Mucosa of rectum (tissue), 2 donors: ENCODE measurements at regions not wholly inside any gene's neighbourhood (a gene's known extent, or its start where the extent isn't known, plus 50 kb on each side); places are given as distances from the start of the nearest gene placed in this dataset.
"Not testable (repeated sequence)": the region's sequence is repeated elsewhere in the genome, so short reads cannot be mapped to it uniquely, and the experiment has no call there.

Source experiments
- H3K27ac ChIP-seq, 2 donors: one replicate each; pipeline ENCODE4 v1.7.0; 2013; ENCODE audit warnings: inconsistent platforms in 2 of 2, low read depth in 2 of 2, low read length in 2 of 2
- H3K27me3 ChIP-seq, 2 donors: one replicate each; pipeline ENCODE4 v1.7.0; 2013; ENCODE audit warnings: low read length in 2 of 2; ENCODE audit not compliant: control insufficient read depth in 2 of 2, insufficient read depth in 2 of 2
- H3K36me3 ChIP-seq, 2 donors: one replicate each; pipeline ENCODE4 v1.7.0; 2013; ENCODE audit warnings: low read length in 2 of 2; ENCODE audit not compliant: control insufficient read depth in 2 of 2, insufficient read depth in 2 of 2
- H3K4me1 ChIP-seq, 2 donors: one replicate each; pipeline ENCODE4 v1.7.0; 2013; ENCODE audit warnings: low read length in 2 of 2, mild to moderate bottlenecking in 1 of 2; ENCODE audit not compliant: control insufficient read depth in 2 of 2, insufficient read depth in 2 of 2
- H3K4me3 ChIP-seq, 2 donors: one replicate each; pipeline ENCODE4 v1.7.0; 2013; ENCODE audit warnings: low read length in 2 of 2
- H3K9ac ChIP-seq, 2 donors: one replicate each; pipeline ENCODE4 v1.7.0; 2013; ENCODE audit warnings: low read length in 2 of 2, low read depth in 1 of 2, mild to moderate bottlenecking in 1 of 2
- H3K9me3 ChIP-seq, 2 donors: one replicate each; pipeline ENCODE4 v1.7.0; 2013; ENCODE audit warnings: low read length in 2 of 2; ENCODE audit not compliant: control insufficient read depth in 2 of 2
- donor health status: healthy.
- donor health status: Normal muscosa, but diverticular disease.

- Histone ChIP-seq H3K9me3 (no peaks in the 10 kb centered on the region), H3K27me3 (no peaks in the 10 kb centered on the region), H3K4me3 (no peak overlapping the region), H3K36me3 (no peaks in the 10 kb centered on the region), H3K4me1 (peaks cover 0 to 5% of the 10 kb centered on the region in 2 donors), H3K9ac (no peak overlapping the region), H3K27ac (no peak overlapping the region)
Observed at GRCh38 chr6:149136913-149137286, 180.6 kb upstream of the TAB2 start.

DNA sequence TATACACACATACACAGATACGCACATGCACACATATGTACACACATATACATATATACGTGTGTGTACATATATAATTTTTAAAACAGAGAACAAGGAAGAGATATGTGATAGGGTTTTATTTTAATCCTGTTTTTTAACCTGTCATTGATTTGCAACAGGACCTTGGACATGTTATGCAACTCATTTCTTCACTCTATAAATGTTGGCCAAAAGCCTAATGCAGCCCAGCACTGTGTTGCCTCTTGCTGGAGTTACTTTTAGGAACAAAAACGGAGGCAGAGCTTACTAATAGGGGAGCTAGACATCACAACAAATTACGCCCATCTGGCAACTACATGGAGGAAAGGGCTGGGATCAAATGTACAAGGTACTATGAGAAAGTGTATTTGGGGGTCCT lies 179.9 kb upstream of the TAB2 start:
- Histone ChIP-seq H3K27me3 (no peaks in the 10 kb centered on the region), H3K36me3 (no peaks in the 10 kb centered on the region), H3K4me3 (no peak overlapping the region), H3K4me1 (peaks cover 0 to under 1% of the 10 kb centered on the region in 2 donors), H3K9ac (no peak overlapping the region), H3K9me3 (no peaks in the 10 kb centered on the region), H3K27ac (no peak overlapping the region)

DNA sequence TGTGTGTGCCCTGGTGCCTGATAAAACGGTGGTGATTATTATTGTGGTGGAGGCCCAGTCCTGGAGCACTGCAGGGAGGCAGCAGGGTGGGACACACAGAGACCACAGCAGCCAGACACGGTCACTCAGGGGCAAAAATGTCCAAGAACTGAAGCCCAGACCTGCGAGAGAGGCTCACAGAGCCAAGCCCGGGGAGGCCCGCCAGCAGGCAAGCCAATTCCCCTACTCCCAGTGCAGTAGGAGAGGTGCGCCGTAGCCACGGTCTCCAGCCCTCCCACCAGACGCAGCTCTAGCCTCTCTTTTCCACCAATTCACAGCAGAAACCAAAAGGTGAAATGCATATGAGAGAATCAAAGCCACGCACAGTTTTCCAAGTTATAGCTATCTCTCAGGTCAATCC lies 179.4 kb upstream of the TAB2 start:
- Histone ChIP-seq H3K4me3 (no peak overlapping the region), H3K27me3 (no peaks in the 10 kb centered on the region), H3K36me3 (no peaks in the 10 kb centered on the region), H3K27ac (no peak overlapping the region), H3K9ac (no peak overlapping the region), H3K9me3 (peaks cover 0 to 2% of the 10 kb centered on the region in 2 donors), H3K4me1 (no peaks in the 10 kb centered on the region)

- no peaks in the 10 kb centered on the region for H3K27me3 ChIP-seq
- H3K9me3 ChIP-seq: peaks cover 0 to 2% of the 10 kb centered on the region in 2 donors
- H3K9ac ChIP-seq: no peak overlapping the region
- no peak overlapping the region for H3K27ac ChIP-seq
- no peaks in the 10 kb centered on the region for H3K4me1 ChIP-seq
- no peak overlapping the region for H3K4me3 ChIP-seq
- no peaks in the 10 kb centered on the region for H3K36me3 ChIP-seq
Observed at GRCh38 chr6:149138699-149139294, 178.7 kb upstream of the TAB2 start.

GRCh38 chr6:149139782-149140136 lies 177.8 kb upstream of the TAB2 start:
- peaks cover 0 to 2% of the 10 kb centered on the region in 2 donors for H3K9me3 ChIP-seq
- H3K27ac ChIP-seq: peak overlapping the region in 1 of 2 donors; percentile 34
- no peak overlapping the region for H3K9ac ChIP-seq
- H3K4me1 ChIP-seq: no peaks in the 10 kb centered on the region
- H3K27me3 ChIP-seq: no peaks in the 10 kb centered on the region
- H3K36me3 ChIP-seq: no peaks in the 10 kb centered on the region
- no peak overlapping the region for H3K4me3 ChIP-seq

DNA sequence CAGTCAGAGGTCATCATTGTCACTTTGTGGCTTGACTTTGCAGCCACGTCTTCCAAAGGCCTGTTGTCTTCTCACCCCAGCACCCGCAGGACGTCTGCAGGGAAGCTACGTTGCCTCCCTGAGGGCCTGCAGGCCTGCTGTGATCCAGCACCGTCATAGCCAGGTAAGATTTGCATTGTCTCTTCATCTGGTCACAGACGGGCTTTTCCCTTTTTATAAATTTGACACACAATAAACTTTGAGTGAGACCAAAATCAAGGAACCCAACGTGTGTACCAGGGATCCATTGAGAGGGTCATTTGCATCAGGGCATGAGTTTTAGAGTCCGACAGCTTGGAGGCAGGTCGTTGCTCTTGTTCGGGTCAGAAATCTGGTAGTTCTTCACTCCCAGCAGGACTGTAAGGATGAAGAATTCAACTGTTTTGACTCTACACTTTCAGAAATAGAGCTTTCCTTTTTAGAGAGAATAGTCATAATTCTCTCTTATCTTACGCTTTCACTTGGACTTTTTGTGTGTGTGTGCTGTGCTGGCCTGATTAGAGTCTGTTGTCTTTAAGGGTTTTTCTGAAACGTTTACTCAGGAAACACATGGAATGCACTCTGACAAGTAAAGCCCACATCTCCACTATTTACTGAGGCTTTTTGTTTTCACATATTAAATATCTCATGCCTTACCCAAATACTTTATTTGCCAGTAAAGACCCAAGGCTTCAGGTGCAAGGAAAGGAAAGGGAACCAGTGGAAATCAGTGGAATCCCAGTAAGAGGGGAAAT lies 177.2 kb upstream of the TAB2 start:
- H3K9me3 ChIP-seq: peaks cover 0 to 2% of the 10 kb centered on the region in 2 donors
- no peaks in the 10 kb centered on the region for H3K27me3 ChIP-seq
- no peaks in the 10 kb centered on the region for H3K36me3 ChIP-seq
- peak overlapping the region; percentile 34 to 73 for H3K27ac ChIP-seq
- no peak overlapping the region for H3K9ac ChIP-seq
- H3K4me3 ChIP-seq: no peak overlapping the region
- H3K4me1 ChIP-seq: no peaks in the 10 kb centered on the region

GRCh38 chr6:149140910-149141290 lies 176.6 kb upstream of the TAB2 start:
- Histone ChIP-seq H3K9ac (no peak overlapping the region), H3K4me3 (no peak overlapping the region), H3K36me3 (no peaks in the 10 kb centered on the region), H3K27ac (peak overlapping the region; percentile 34 to 73), H3K27me3 (no peaks in the 10 kb centered on the region), H3K9me3 (peaks cover 0 to 2% of the 10 kb centered on the region in 2 donors), H3K4me1 (no peaks in the 10 kb centered on the region)

DNA sequence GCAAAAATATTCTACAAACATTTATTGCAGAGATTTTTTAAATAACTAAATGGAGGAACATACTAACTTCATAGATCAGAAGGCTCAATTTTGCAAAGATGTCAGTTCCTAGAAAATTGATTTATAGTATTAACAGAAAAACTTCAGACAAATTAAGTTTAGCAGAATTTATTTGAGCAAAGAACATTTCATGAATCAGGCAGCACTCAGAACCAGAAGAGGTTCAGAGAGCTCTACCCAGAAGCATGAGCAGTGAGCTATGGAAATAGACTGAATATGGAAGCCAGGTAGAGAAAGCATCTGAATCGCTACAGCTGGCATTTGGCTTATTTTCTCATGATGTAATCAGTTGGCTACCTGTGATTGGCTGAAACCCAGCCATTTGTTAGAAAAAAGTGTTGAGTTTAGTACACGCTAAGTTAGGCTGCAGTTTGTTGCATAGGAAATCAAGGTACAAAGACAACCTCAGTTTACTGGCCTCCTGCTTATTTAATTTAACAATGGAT lies 174.5 kb upstream of the TAB2 start:
- Histone ChIP-seq H3K27me3 (no peaks in the 10 kb centered on the region), H3K4me1 (no peaks in the 10 kb centered on the region), H3K27ac (no peak overlapping the region), H3K4me3 (no peak overlapping the region), H3K9me3 (peaks cover 0 to 2% of the 10 kb centered on the region in 2 donors), H3K36me3 (no peaks in the 10 kb centered on the region), H3K9ac (no peak overlapping the region)

- not testable (repeated sequence) for H3K27me3 ChIP-seq, H3K4me1 ChIP-seq, H3K9ac ChIP-seq, H3K27ac ChIP-seq, H3K9me3 ChIP-seq, H3K36me3 ChIP-seq, H3K4me3 ChIP-seq
Observed at GRCh38 chr6:149145800-149146199, 171.7 kb upstream of the TAB2 start.

- Histone ChIP-seq H3K9ac (no peak overlapping the region), H3K27me3 (no peaks in the 10 kb centered on the region), H3K27ac (no peak overlapping the region), H3K9me3 (peaks cover 0 to 2% of the 10 kb centered on the region in 2 donors), H3K36me3 (no peaks in the 10 kb centered on the region), H3K4me1 (no peaks in the 10 kb centered on the region), H3K4me3 (no peak overlapping the region)
Observed at GRCh38 chr6:149147195-149147594, 170.3 kb upstream of the TAB2 start.
